Thyroid gland (tissue), 4 donors: ENCODE measurements at regions not wholly inside any gene's neighbourhood (a gene's known extent, or its start where the extent isn't known, plus 50 kb on each side); places are given as distances from the start of the nearest gene placed in this dataset.

Experiments used
- DNase-seq, 2 donors: peaks; one replicate each; pipeline ENCODE4 v3.0.0-alpha.2; 2019
- H3K27ac ChIP-seq, 3 donors: fragments of 200-600 bp; sonication (generic); 1 replicate in 2 of 3; 2 replicates in 1 of 3; pipeline ENCODE4 v1.5.1; 2016 to 2019; ENCODE audit warnings: mild to moderate bottlenecking in 1 of 3, moderate library complexity in 1 of 3
- H3K27me3 ChIP-seq: fragments of 200-600 bp; sonication (generic); one replicate; pipeline ENCODE4 v1.5.1; 2019
- H3K36me3 ChIP-seq, 2 donors: fragments of 200-600 bp; sonication (generic); one replicate each; pipeline ENCODE4 v1.5.1; 2016 to 2019
- H3K4me1 ChIP-seq, 2 donors: fragments of 200-600 bp; sonication (generic); one replicate each; pipeline ENCODE4 v1.5.1; 2017 to 2019
- H3K4me3 ChIP-seq, 3 donors: fragments of 200-600 bp; sonication (generic); replicated peaks in 1 of 3; 1 replicate in 2 of 3; 2 replicates in 1 of 3; pipeline ENCODE4 v1.5.1; 2016; ENCODE audit warnings: mild to moderate bottlenecking in 1 of 3
- H3K9me3 ChIP-seq: fragments of 200-600 bp; sonication (generic); one replicate; pipeline ENCODE4 v1.5.1; 2017
- POLR2A ChIP-seq, 2 donors: fragments of 450-650 bp; IDR thresholded peaks; one replicate each; pipeline ENCODE4 v1.6.1; 2017; ENCODE audit warnings: antibody characterized with exemption in 2 of 2, mild to moderate bottlenecking in 2 of 2, moderate library complexity in 1 of 2
- WGBS, 2 donors: methylation state at CpG; one replicate each; pipeline ENCODE4 v1.1.5; 2017; 5-methylcytosine and 5-hydroxymethylcytosine counted together
- intact Hi-C: fragments of 100-400 bp; cut with DNase I; formaldehyde crosslinking; loops from one replicate; pipeline ENCODE4 v1.15.1; 2023
- TF ChIP-seq, protein P1 (sequence below), 6 experiments: fragments of 200-600 bp in 3 of 6; fragments of 450-650 bp in 3 of 6; sonication (generic) in 3 of 6; IDR thresholded peaks; one replicate each; pipeline ENCODE4 v1.5.1; 2016 to 2019; ENCODE audit warnings: antibody characterized with exemption in 6 of 6, mild to moderate bottlenecking in 2 of 6, inconsistent platforms in 1 of 6, moderate library complexity in 1 of 6

DNA sequence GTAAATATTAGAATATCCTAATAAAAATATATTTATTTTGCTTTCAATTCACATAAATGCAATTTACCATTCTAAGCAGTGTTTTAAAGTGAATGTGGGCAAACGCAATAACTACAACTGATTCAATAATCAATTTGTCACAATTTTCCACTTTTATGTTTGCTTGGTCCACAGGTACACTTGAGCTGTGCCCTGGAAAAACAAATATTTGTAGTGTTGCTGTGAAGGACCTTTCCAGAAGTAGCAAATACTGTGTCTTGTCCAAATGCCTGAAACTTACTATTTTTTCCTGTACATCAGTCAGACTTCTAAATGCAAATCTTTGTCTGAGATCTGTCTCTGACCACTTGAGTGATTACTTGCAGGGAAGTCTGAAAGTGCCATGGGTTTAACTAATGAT, 845.8 kb upstream of the SLITRK5 start:
- intact Hi-C loops = no loop called here

DNA sequence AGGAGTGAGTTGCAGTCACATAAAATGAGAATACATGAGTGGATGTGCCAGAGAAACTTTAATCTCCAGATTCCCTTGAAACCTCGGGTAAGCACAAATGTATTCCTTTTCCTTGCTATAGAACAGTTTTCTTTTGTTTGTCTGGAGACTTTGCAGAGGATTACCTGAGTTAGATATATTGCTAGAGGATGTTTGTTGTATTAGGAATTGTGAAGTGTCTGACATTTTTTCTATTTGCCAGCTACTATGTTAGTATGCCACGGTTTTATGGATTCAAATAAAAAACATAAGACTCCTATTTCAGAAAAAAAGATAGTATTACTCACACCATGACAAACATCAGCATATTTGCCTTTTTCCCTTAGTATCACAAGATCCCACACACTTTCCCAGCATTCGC, 844.9 kb upstream of the SLITRK5 start:
- no peaks in the 10 kb centered on the region for H3K27me3 ChIP-seq
- no peak overlapping the region for H3K4me3 ChIP-seq
- intact Hi-C loops = no loop called here
- no peak overlapping the region for H3K27ac ChIP-seq
- no peaks in the 10 kb centered on the region for H3K9me3 ChIP-seq
- no peaks in the 10 kb centered on the region for H3K4me1 ChIP-seq
- no peak for DNase-seq
- no peak for TF ChIP-seq POLR2A (IDR thresholded peaks at IDR 0.05)
- TF ChIP-seq, protein P1, sequence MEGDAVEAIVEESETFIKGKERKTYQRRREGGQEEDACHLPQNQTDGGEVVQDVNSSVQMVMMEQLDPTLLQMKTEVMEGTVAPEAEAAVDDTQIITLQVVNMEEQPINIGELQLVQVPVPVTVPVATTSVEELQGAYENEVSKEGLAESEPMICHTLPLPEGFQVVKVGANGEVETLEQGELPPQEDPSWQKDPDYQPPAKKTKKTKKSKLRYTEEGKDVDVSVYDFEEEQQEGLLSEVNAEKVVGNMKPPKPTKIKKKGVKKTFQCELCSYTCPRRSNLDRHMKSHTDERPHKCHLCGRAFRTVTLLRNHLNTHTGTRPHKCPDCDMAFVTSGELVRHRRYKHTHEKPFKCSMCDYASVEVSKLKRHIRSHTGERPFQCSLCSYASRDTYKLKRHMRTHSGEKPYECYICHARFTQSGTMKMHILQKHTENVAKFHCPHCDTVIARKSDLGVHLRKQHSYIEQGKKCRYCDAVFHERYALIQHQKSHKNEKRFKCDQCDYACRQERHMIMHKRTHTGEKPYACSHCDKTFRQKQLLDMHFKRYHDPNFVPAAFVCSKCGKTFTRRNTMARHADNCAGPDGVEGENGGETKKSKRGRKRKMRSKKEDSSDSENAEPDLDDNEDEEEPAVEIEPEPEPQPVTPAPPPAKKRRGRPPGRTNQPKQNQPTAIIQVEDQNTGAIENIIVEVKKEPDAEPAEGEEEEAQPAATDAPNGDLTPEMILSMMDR (IDR thresholded peaks at IDR 0.05) = no peak
- H3K36me3 ChIP-seq = no peaks in the 10 kb centered on the region
- 70 to 75% methylated on average over 3 of the region's 3 CpGs for WGBS, 2 donors

More for the DNA sequence above, 845.8 kb upstream of the SLITRK5 start:
- TF ChIP-seq, protein P1 (IDR thresholded peaks at IDR 0.05) = no peak
- no peak for TF ChIP-seq POLR2A (IDR thresholded peaks at IDR 0.05)
- Histone ChIP-seq H3K9me3 (no peaks in the 10 kb centered on the region), H3K27ac (no peak overlapping the region), H3K27me3 (no peaks in the 10 kb centered on the region), H3K4me3 (no peak overlapping the region), H3K36me3 (no peaks in the 10 kb centered on the region), H3K4me1 (no peaks in the 10 kb centered on the region)
- WGBS, 2 donors = 80 to 83% methylated on average over 1 of the region's 1 CpG
- no peak for DNase-seq

DNA sequence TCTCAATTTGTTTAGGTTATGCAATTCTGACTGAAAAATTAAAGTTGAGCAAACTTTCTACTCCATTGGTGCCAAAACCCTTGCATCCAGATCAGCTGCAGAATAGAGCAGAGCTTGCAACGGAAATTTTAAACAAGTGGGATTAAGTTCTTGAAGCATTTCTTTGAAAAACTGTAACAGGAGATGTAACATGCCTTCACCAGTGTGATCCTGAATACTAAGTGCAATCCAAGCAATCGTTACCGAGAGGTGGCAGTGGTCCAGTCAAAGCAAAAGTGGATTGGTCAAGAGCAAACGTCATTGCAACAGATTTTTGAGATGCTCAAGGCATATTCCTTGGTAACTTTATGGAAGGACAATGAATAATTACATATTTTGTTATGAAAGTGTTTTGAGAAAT, 841.1 kb upstream of the SLITRK5 start:
- TF ChIP-seq, protein P1 (IDR thresholded peaks at IDR 0.05) = no peak
- TF ChIP-seq POLR2A (IDR thresholded peaks at IDR 0.05) = no peak
- H3K4me1 ChIP-seq = no peaks in the 10 kb centered on the region
- no peak overlapping the region for H3K4me3 ChIP-seq
- H3K27ac ChIP-seq = no peak overlapping the region
- intact Hi-C loops = no loop called here
- no peaks in the 10 kb centered on the region for H3K36me3 ChIP-seq
- no peaks in the 10 kb centered on the region for H3K9me3 ChIP-seq
- 60 to 68% methylated on average over 4 of the region's 4 CpGs for WGBS, 2 donors
- DNase-seq = no peak
- no peaks in the 10 kb centered on the region for H3K27me3 ChIP-seq

DNA sequence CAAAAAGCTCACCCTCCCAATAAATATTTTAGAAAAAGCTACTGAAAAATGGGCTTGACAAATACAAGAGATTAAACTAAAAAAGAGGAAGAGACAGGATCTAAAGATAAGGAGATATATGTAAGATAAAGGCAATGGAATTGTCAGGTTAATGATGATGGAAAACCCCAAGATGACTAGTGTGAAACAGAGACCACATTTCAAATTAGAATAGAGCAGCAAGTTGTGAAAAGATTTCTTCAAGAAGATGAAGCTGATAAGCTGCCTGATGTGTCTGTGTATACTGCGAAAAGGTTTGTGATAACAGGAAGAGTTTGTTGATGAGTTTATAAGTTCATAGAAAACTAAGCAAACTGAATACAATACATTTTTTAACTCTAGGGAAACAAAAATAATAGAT, 840.1 kb upstream of the SLITRK5 start:
- 66 to 69% methylated on average over 1 of the region's 1 CpG for WGBS, 2 donors
- intact Hi-C loops = no loop called here

DNA sequence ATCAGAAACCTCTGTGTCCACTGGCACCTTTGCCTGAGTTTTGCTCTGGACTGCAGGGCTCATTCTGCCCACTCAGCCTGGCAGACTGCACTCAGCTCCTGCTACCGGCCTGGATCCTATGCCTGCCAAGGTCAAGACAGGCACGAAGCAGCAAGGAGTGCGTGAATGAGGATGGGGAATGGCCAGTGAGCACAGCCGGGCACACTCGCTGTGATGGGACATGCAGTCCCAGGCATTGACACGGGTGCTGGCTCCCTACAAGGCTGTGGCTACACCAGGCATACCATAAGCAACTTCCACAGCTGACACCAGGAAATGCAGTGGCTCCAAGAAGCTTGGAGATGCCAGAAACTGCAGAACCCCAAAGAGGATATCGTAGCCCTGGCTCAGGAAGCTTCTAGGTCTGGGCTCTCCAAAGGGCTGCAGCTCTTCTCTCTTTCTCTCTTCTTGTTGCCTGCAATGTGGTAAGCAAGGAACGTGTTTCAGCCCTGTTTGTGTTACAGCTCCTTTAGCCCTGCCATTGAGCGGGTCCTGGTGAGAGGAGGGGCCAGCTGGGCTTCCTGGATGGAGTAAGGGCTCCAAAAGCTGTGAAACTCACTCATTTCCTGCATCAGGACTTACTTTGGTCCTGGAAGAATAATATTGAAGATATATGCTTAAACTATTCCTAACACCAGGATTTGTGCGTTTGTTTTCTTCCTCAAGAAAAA, 832.6 kb upstream of the SLITRK5 start:
- intact Hi-C loops = no loop called here
- WGBS, 2 donors = 83 to 87% methylated on average over 10 of the region's 10 CpGs
- no peak for DNase-seq

More for the DNA sequence above, 840.1 kb upstream of the SLITRK5 start:
- H3K36me3 ChIP-seq = no peaks in the 10 kb centered on the region
- no peaks in the 10 kb centered on the region for H3K9me3 ChIP-seq
- no peaks in the 10 kb centered on the region for H3K27me3 ChIP-seq
- no peak for TF ChIP-seq POLR2A (IDR thresholded peaks at IDR 0.05)
- TF ChIP-seq, protein P1 (IDR thresholded peaks at IDR 0.05) = no peak
- H3K27ac ChIP-seq = no peak overlapping the region
- H3K4me1 ChIP-seq = no peaks in the 10 kb centered on the region
- H3K4me3 ChIP-seq = no peak overlapping the region
- DNase-seq = no peak

More for the DNA sequence above, 832.6 kb upstream of the SLITRK5 start:
- no peak overlapping the region for H3K27ac ChIP-seq
- TF ChIP-seq POLR2A (IDR thresholded peaks at IDR 0.05) = no peak
- H3K9me3 ChIP-seq = no peaks in the 10 kb centered on the region
- no peak overlapping the region for H3K4me3 ChIP-seq
- no peaks in the 10 kb centered on the region for H3K27me3 ChIP-seq
- no peaks in the 10 kb centered on the region for H3K4me1 ChIP-seq
- H3K36me3 ChIP-seq = no peaks in the 10 kb centered on the region
